Peyer's patch (tissue), 4 donors: ENCODE measurements at regions not wholly inside any gene's neighbourhood (a gene's known extent, or its start where the extent isn't known, plus 50 kb on each side); places are given as distances from the start of the nearest gene placed in this dataset.
A peak's percentile ranks its signal among the peaks of the same experiment; 100 is the strongest.

Source experiments
- DNase-seq, 3 donors: peaks; one replicate each; pipeline ENCODE4 v3.0.0-alpha.2; 2017 to 2019
- H3K27ac ChIP-seq, 4 donors: fragments of 200-600 bp; sonication (generic); one replicate each; pipeline ENCODE4 v1.5.1; 2016 to 2019
- H3K27me3 ChIP-seq, 2 donors: fragments of 200-600 bp; sonication (generic); one replicate each; pipeline ENCODE4 v1.5.1; 2019
- H3K36me3 ChIP-seq, 3 donors: fragments of 200-600 bp; sonication (generic); one replicate each; pipeline ENCODE4 v1.5.1; 2016 to 2019
- H3K4me1 ChIP-seq, 4 donors: fragments of 200-600 bp; sonication (generic); one replicate each; pipeline ENCODE4 v1.5.1; 2016 to 2019
- H3K4me3 ChIP-seq, 4 donors: fragments of 200-600 bp; sonication (generic); 1 replicate in 3 of 4; 2 replicates in 1 of 4; pipeline ENCODE4 v1.5.1; 2016 to 2019; ENCODE audit warnings: mild to moderate bottlenecking in 1 of 4
- H3K9me3 ChIP-seq, 4 donors: fragments of 200-600 bp; sonication (generic); one replicate each; pipeline ENCODE4 v1.5.1; 2016 to 2019; ENCODE audit warnings: mild to moderate bottlenecking in 1 of 4
- POLR2A ChIP-seq, 2 donors: fragments of 450-650 bp; IDR thresholded peaks; one replicate each; pipeline ENCODE4 v1.5.1; 2017; ENCODE audit warnings: antibody characterized with exemption in 2 of 2, mild to moderate bottlenecking in 2 of 2, moderate library complexity in 2 of 2
- TF ChIP-seq, protein P1 (sequence below), 6 experiments: fragments of 450-650 bp in 4 of 6; fragments of 200-600 bp in 2 of 6; sonication (generic) in 1 of 6; IDR thresholded peaks; one replicate each; pipeline ENCODE4 v1.5.1; 2017 to 2019; ENCODE audit warnings: antibody characterized with exemption in 6 of 6, mild to moderate bottlenecking in 3 of 6, moderate library complexity in 1 of 6

- TF ChIP-seq POLR2A (IDR thresholded peaks at IDR 0.05): no peak
- TF ChIP-seq, protein P1, sequence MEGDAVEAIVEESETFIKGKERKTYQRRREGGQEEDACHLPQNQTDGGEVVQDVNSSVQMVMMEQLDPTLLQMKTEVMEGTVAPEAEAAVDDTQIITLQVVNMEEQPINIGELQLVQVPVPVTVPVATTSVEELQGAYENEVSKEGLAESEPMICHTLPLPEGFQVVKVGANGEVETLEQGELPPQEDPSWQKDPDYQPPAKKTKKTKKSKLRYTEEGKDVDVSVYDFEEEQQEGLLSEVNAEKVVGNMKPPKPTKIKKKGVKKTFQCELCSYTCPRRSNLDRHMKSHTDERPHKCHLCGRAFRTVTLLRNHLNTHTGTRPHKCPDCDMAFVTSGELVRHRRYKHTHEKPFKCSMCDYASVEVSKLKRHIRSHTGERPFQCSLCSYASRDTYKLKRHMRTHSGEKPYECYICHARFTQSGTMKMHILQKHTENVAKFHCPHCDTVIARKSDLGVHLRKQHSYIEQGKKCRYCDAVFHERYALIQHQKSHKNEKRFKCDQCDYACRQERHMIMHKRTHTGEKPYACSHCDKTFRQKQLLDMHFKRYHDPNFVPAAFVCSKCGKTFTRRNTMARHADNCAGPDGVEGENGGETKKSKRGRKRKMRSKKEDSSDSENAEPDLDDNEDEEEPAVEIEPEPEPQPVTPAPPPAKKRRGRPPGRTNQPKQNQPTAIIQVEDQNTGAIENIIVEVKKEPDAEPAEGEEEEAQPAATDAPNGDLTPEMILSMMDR (IDR thresholded peaks at IDR 0.05): peak; percentile 57 to 85 (median 66)
- peak; percentile 52 to 86 (median 59) for DNase-seq
- H3K4me3 ChIP-seq: no peak overlapping the region
- H3K9me3 ChIP-seq: peaks cover 0 to 6% (median 0%) of the 10 kb centered on the region in 4 donors
- no peaks in the 10 kb centered on the region for H3K36me3 ChIP-seq
- H3K27me3 ChIP-seq: no peaks in the 10 kb centered on the region
- no peaks in the 10 kb centered on the region for H3K4me1 ChIP-seq
- H3K27ac ChIP-seq: no peak overlapping the region
These were observed 66.7 kb downstream of the RPP21 start for GRCh38 chr6:30411515-30412207.

DNA sequence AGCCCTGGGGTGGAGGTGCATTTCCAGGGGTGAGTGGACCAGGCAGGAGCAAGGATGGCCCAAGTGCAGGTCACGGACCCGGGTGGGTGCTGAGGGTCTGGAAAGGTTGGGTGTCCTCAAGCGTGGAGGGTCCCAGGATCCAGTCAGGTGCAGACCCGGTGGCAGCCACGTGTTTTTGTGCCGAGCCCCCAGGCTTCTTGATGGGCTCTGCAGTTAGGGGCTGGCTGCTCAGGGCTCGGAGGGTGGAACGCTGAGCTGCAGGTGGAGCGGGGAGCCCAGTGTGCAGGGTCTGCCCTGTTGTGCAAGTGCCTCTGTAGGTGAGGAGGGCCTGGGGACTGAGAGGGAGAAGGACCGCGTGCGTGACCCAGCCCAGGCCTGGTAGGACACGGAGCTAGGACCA, 70.9 kb upstream of the HLA-E start:
- no peak for TF ChIP-seq POLR2A (IDR thresholded peaks at IDR 0.05)
- TF ChIP-seq, protein P1 (IDR thresholded peaks at IDR 0.05): no peak

DNA sequence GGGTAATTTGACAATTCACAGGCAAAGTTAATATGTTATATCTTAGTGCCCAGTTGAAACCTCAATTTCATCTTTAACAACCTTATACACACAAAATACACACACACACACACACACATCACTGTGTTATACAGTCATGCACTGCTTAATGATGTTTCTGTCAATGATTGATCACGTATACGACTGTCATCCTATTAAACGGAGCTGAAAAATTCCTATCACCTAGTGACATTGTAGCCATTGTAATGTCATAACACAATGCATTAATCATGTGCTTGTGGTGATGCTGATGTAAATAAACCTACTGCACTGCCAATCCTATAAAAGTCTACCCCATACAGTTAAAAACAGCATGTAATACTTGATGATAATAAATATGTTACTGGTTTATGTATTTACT, 64.8 kb upstream of the HLA-E start:
- TF ChIP-seq, protein P1 (IDR thresholded peaks at IDR 0.05): no peak
- no peak for TF ChIP-seq POLR2A (IDR thresholded peaks at IDR 0.05)
- Histone ChIP-seq H3K9me3 (no peaks in the 10 kb centered on the region), H3K36me3 (no peaks in the 10 kb centered on the region), H3K4me3 (no peak overlapping the region), H3K27me3 (no peaks in the 10 kb centered on the region), H3K4me1 (no peaks in the 10 kb centered on the region), H3K27ac (no peak overlapping the region)
- DNase-seq: no peak

More for the DNA sequence above, 70.9 kb upstream of the HLA-E start:
- no peaks in the 10 kb centered on the region for H3K9me3 ChIP-seq
- H3K4me1 ChIP-seq: no peaks in the 10 kb centered on the region
- H3K4me3 ChIP-seq: no peak overlapping the region
- H3K27me3 ChIP-seq: no peaks in the 10 kb centered on the region
- DNase-seq: no peak
- H3K27ac ChIP-seq: no peak overlapping the region
- H3K36me3 ChIP-seq: no peaks in the 10 kb centered on the region
